Neural progenitor cell (in vitro differentiated cells): ENCODE measurements at regions not wholly inside any gene's neighbourhood (a gene's known extent, or its start where the extent isn't known, plus 50 kb on each side); places are given as distances from the start of the nearest gene placed in this dataset.

Experiments
- CTCF ChIP-seq: fragments of 200-600 bp; sonication (generic); IDR thresholded peaks from 2 replicates; pipeline ENCODE4 v1.5.1; 2017; ENCODE audit warnings: antibody characterized with exemption, mild to moderate bottlenecking
- EZH2 ChIP-seq: fragments of 200-600 bp; sonication (generic); IDR thresholded peaks from 2 replicates; pipeline ENCODE4 v1.6.1; 2017; ENCODE audit warnings: antibody characterized with exemption, mild to moderate bottlenecking, moderate library complexity

GRCh38 chr2:220278022-220278421 lies 650.6 kb downstream of the SLC4A3 start:
- TF ChIP-seq CTCF (no peak), EZH2 (no peak)
